HG02678 (cell line): ENCODE measurements at regions not wholly inside any gene's neighbourhood (a gene's known extent, or its start where the extent isn't known, plus 50 kb on each side); places are given as distances from the start of the nearest gene placed in this dataset.
"Not testable (repeated sequence)": the region's sequence is repeated elsewhere in the genome, so short reads cannot be mapped to it uniquely, and the experiment has no call there.

ENCODE experiments used
- ATAC-seq: cut with Tn5 transposase; IDR thresholded peaks from one replicate; pipeline ENCODE4 v1.9.1; 2021; ENCODE audit warnings: mild to moderate bottlenecking, moderate library complexity; ENCODE audit not compliant: unreplicated experiment

- not testable (repeated sequence) for ATAC-seq
These were observed 834.8 kb downstream of the C12orf50 start for GRCh38 chr12:87194389-87194788.

DNA sequence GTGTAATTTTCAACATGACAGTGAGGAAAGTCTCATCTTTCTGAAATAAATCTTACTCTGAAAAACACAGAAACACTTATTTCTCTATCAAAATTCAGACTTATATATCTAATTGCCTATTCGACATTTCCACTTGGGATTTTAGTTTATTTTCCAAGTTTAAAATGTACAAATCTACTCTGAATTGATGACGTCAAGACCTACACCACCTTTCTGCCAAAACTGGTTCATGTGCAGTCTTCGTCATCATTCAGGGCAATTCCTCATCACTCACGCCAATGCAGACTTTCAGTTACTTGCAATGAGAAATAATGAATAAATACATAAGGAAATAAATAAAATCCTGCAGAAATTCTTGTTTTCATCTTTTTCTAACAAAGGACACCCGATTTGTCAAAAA, 843.8 kb downstream of the C12orf50 start:
- ATAC-seq: no peak

DNA sequence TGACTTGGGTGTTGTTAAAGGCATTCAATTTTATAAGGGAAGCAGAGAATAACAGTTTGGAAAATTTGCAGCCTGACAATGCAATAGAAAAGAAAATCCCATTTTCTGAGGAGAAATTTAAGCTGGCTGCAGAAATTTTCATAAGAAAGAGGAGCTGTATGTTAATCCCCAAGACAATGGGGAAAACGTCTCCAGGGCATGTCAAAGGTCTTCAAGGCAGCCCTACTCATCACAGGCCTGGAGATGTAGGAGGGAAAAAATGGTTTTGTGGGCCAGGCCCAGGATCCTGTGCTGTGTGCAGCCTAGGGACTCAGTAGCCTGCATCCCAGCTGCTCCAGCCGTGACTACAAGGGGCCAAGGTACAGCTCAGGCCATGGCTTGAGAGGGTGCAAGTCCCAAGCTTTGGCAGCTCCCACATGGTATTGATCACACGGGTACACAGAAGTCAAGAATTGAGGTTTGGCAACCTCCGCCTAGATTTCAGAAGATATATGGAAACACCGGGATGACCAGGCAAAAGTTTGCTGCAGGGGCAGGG, 846.4 kb downstream of the C12orf50 start:
- no peak for ATAC-seq

DNA sequence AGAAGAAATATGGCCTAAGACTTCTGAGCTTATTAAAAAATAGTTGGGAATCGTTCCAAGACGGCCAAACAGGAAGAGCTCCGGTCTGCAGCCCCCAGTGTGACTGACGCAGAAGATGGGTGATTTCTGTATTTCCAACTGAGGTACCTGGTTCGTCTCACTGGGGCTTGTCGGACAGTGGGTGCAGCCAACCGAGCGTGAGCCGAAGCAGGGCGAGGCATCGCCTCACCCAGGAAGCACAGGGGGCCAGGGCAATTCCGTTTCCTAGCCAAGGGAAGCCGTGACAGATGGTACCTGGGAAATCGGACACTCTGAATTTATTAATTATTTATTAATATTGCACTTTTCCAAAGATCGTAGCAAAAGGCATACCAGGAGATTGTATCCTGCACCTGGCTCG, 857.8 kb downstream of the C12orf50 start:
- ATAC-seq: no peak

- no peak for ATAC-seq
These were observed 860.2 kb downstream of the C12orf50 start for GRCh38 chr12:87169010-87169409.

DNA sequence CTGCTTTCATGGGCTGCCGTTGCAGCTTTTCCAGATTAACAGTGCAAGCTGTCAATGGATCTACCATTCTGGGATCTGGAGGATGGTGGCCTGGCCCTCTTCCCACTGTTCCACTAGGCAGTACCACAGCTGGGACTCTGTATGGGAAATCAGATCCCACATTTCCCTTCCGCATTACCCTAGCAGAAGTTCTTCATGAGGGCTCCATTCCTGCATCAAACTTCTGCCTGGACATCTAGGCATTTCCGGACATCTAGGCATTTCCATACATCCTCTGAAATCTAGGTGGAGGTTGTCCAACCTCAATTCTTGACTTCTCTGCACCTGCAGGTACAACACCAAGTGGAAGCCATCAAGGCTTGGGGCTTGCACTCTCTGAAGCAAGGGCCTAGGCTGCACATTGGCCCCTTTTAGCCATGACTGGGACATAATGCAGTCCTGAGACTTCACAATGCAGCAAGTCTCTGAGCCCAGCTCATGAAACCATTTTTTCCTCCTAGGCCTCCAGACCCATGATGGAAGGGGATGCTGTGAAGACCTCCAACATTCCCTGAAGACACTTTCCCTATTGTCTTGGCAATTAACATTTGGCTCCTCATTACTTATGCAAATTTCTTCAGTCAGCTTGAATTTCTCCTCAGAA, 863.3 kb downstream of the C12orf50 start:
- ATAC-seq: no peak

DNA sequence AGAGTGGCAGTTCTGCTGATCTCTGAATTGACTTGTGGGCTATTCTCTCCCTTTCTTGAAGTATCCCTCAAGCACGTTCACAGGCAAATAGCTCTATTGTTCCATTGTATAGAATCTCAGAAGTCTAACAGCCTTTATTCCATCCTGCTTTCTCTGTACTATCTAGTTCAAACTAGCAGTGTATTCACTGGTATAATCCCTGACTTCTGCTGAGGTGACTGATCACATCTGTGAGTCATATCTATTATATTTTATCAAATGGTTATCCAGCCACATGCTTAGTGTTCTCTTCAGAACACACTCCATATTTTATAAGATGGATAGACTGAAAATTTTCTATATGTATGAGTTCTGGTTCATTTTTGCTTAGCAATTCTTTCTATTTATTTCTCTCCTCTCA, 866.1 kb downstream of the C12orf50 start:
- ATAC-seq: no peak

DNA sequence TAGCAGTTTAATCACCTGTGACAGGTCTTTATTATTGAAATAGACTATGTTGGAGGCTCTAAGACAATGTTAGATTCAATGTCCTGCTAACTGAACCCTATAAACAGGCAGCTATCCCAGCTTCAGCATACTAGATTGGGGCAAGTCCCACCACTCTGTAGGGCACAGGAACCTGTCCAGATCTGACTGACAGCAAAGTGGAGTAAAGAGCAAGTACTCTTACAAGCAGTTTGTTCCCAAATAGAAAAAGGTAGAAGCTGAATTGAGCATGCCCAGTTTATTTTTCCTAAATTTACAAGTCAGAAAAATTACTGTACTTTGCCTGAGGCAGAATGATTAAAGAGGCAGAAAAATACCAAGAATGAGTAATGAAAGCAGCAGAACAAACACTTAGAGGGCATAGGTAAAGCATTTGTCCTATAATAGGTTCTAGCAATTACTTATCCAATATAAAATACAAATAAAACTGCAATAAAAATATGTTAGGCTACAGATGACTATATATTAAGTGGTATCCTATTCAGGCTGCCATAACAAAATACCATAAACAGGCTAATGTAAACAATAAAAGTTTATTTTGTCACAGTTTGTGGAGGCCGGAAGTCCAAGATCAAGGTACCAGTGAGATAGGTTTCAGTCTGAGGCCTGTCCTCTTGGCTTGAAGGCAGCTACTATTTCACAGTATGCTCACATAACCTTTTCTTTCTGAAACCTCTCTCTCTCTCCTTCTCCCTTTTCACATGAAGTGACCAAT, 868.2 kb downstream of the C12orf50 start:
- ATAC-seq: no peak

DNA sequence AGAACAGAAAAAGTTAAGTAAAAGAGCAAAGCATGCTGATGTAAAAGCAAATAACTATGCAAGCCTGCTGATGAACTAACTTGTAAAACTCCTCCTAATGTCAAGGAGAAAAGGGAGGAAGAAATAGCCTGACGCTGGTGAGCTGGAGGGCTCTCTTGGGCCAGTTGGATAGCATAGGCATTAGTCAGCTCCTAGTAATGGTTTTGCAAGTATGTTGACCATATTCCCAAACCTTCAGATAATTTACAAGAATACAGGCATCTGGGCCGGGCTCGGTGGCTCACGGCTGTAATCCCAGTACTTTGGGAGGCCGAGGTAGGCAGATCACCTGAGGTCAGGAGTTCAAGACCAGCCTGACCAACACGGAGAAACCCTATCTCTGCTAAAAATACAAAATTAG, 871.4 kb downstream of the C12orf50 start:
- no peak for ATAC-seq

GRCh38 chr12:87155621-87156020, 873.6 kb downstream of the C12orf50 start:
- ATAC-seq: no peak

- ATAC-seq: no peak
These were observed 876.2 kb downstream of the C12orf50 start for GRCh38 chr12:87152841-87153528.

DNA sequence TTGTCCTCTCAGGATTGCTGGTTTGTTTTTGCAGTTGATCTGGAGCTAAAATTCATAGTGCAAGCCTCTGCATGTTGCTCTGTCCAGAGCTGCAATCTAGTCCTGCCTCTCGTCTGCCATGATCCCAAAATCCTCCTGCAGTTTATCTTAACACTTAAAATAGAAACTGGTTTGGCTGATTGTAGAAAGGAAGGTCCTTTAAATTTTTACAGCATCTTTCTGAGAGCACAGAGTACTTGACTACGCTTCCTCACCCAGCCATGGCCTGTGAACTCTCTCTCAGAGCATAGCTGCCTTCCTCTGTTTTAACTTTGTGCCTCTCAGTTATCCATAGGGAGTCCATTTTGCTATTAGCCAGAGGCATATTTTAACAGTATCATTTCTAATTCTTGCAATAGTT, 877.1 kb downstream of the C12orf50 start:
- ATAC-seq: no peak

DNA sequence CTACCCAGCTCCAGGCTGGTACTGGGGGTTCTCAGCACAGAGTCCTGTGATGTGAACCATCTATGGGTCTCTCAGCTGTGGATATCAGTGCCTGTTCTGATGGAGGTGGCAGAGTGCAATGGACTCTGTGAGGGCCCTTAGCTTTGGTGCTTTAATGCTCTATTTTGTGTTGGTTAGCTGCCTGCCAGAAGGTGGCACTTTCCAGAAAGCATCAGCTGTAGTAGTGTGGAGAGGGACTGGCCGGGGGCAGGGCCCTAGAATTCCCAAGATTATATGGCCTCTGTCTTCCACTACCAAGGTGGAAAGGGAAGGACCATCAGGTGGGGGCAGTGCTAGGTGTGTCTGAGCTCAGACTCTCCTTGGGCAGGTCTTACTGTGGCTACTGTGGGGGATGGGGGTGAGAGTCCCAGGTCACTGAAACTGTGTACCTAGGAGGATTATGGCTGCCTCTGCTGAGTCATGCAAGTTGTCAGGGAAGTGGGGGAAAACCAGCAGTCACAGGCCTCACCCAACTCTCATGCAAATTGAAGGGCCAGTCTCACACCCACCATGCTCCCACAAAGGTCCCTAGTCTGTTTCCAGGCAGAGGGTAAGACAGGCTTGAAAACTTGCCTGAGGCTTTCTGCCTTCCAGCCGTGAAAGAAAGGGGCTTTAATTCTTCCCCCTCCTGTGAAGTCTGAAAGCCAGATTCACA, 878.1 kb downstream of the C12orf50 start:
- peak; percentile 61 for ATAC-seq

DNA sequence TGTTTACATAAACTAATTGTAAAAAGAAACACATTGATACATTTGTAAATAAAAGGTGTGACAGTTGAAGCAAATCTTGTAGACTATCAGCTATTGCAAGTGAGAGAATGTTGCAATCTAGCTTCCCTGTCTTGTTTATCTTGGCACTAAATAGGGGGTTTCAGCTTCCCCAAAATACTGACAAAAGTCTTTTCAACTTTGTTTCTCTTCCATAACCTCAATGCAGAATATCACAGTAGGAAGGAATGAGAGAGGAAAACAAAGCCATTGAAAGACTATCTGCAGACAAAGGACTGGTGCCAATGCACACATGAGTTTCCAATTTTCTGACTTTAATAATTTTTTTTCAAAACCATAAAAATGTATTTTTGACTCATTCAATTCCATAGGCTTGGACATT, 886.2 kb upstream of the MGAT4C start:
- no peak for ATAC-seq

- no peak for ATAC-seq
These were observed 884.9 kb upstream of the MGAT4C start for GRCh38 chr12:87141091-87141490.

DNA sequence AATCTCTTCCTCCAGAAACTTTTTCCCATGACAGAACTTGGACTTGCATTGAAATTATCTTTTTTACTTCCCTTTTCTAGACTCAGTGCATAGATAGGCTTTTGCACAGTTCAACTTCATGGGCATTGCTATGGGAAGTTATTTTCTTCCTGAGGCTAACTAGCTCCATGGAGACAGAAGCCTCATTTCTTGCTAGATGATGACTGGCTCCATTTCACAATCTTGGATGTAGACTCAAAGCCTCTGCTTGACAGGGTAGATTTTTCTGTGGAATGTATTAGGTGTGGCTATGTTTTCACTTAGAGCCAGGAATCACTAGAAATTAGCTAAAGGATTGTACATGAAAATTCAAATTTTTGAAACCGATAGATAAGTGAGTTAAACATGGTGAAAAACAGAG, 884.1 kb upstream of the MGAT4C start:
- no peak for ATAC-seq

GRCh38 chr12:87137220-87137619, 881.0 kb upstream of the MGAT4C start:
- no peak for ATAC-seq

- no peak for ATAC-seq
These were observed 880.3 kb upstream of the MGAT4C start for GRCh38 chr12:87136330-87136976.

GRCh38 chr12:87127272-87127671, 871.1 kb upstream of the MGAT4C start:
- ATAC-seq: no peak

DNA sequence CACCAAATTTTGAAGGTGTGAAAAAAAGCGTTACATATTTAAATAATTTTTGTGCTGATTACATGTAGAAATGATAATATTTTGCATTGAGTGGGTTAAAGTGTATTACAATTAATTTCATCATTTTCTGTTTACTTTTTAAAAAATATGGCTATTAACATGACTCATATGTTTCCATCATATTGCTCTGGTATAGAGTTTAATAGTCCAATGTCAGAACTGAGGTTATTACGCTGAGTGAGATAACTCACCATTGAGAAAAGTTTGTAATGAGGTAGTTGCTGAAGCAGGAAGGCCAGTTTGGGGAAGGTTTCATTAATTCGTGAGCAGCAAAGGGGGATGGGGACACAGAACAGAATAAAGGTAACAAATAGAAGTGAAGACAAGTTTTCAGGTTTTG, 865.7 kb upstream of the MGAT4C start:
- no peak for ATAC-seq

- no peak for ATAC-seq
These were observed 864.2 kb upstream of the MGAT4C start for GRCh38 chr12:87120440-87120839.
